ENCODE measurements at regions not wholly inside any gene's neighbourhood (a gene's known extent, or its start where the extent isn't known, plus 50 kb on each side); places are given as distances from the start of the nearest gene placed in this dataset.

- H4K20me1 ChIP-seq (ENCODE audit: insufficient read depth), result no peaks in the 10 kb centered on the region
- no peaks in the 10 kb centered on the region for H3K27me3 ChIP-seq (ENCODE audit: insufficient read depth, low read depth, low read length)
- no peaks in the 10 kb centered on the region for H3K36me3 ChIP-seq (ENCODE audit: insufficient read depth, low read length)
- H3K9ac ChIP-seq (ENCODE audit: low read length), result no peak overlapping the region
- no peaks in the 10 kb centered on the region for H3K9me2 ChIP-seq (ENCODE audit: insufficient read depth, low read length)
- H3K9me3 ChIP-seq (ENCODE audit: low read length), result peaks cover 16% of the 10 kb centered on the region
- H2AFZ ChIP-seq (ENCODE audit: low read depth, low read length), result no peak overlapping the region
- H3K4me3 ChIP-seq (ENCODE audit: low read length), result no peak overlapping the region
- TF ChIP-seq RAD21 (conservative IDR thresholded peaks at IDR 0.05) (no peak), EZH2 (IDR thresholded peaks at IDR 0.05; ENCODE audit: borderline replicate concordance, insufficient read depth, low read length, poor library complexity, severe bottlenecking) (no peak), CTCF (IDR thresholded peaks at IDR 0.05; ENCODE audit: poor library complexity, severe bottlenecking) (no peak), REST (IDR thresholded peaks at IDR 0.05; ENCODE audit: borderline replicate concordance) (no peak), MXI1 (conservative IDR thresholded peaks at IDR 0.05; ENCODE audit: poor library complexity, severe bottlenecking) (no peak), TAF1 (IDR thresholded peaks at IDR 0.05; ENCODE audit: low read depth) (no peak), POLR2AphosphoS5 (IDR thresholded peaks at IDR 0.05) (no peak), EP300 (conservative IDR thresholded peaks at IDR 0.05; ENCODE audit: poor library complexity, severe bottlenecking) (no peak), SMC3 (conservative IDR thresholded peaks at IDR 0.05; ENCODE audit: poor library complexity) (no peak)
- no peak overlapping the region for H3K27ac ChIP-seq (ENCODE audit: low read length)
- no peaks in the 10 kb centered on the region for H3K79me2 ChIP-seq (replicated peaks; ENCODE audit: insufficient read depth, low read length)
- H3K4me2 ChIP-seq (ENCODE audit: low read length), result no peak overlapping the region
- H3F3A ChIP-seq (ENCODE audit: insufficient read depth, low read length, poor library complexity, severe bottlenecking), result no peaks in the 10 kb centered on the region
Measured at GRCh38 chr11:70747285-70747684, 349.0 kb downstream of the CTTN start.

GRCh38 chr11:70747921-70748320 is 349.6 kb downstream of the CTTN start:
- Histone ChIP-seq H3K27ac (ENCODE audit: low read length) (no peak overlapping the region), H3K9me3 (ENCODE audit: low read length) (peaks cover 16% of the 10 kb centered on the region), H3K4me2 (ENCODE audit: low read length) (no peak overlapping the region), H3K9ac (ENCODE audit: low read length) (no peak overlapping the region), H2AFZ (ENCODE audit: low read depth, low read length) (no peak overlapping the region), H3K4me3 (ENCODE audit: low read length) (no peak overlapping the region), H3K27me3 (ENCODE audit: insufficient read depth, low read depth, low read length) (no peaks in the 10 kb centered on the region), H3K36me3 (ENCODE audit: insufficient read depth, low read length) (no peaks in the 10 kb centered on the region), H4K20me1 (ENCODE audit: insufficient read depth) (no peaks in the 10 kb centered on the region), H3K79me2 (replicated peaks; ENCODE audit: insufficient read depth, low read length) (no peaks in the 10 kb centered on the region), H3K9me2 (ENCODE audit: insufficient read depth, low read length) (no peaks in the 10 kb centered on the region), H3F3A (ENCODE audit: insufficient read depth, low read length, poor library complexity, severe bottlenecking) (no peaks in the 10 kb centered on the region)
- TF ChIP-seq EZH2 (IDR thresholded peaks at IDR 0.05; ENCODE audit: borderline replicate concordance, insufficient read depth, low read length, poor library complexity, severe bottlenecking), result no peak
- no peak for TF ChIP-seq TAF1 (IDR thresholded peaks at IDR 0.05; ENCODE audit: low read depth)
- no peak for TF ChIP-seq SMC3 (conservative IDR thresholded peaks at IDR 0.05; ENCODE audit: poor library complexity)
- no peak for TF ChIP-seq POLR2AphosphoS5 (IDR thresholded peaks at IDR 0.05)
- no peak for TF ChIP-seq CTCF (IDR thresholded peaks at IDR 0.05; ENCODE audit: poor library complexity, severe bottlenecking)
- no peak for TF ChIP-seq REST (IDR thresholded peaks at IDR 0.05; ENCODE audit: borderline replicate concordance)
- TF ChIP-seq MXI1 (conservative IDR thresholded peaks at IDR 0.05; ENCODE audit: poor library complexity, severe bottlenecking), result no peak
- TF ChIP-seq EP300 (conservative IDR thresholded peaks at IDR 0.05; ENCODE audit: poor library complexity, severe bottlenecking), result no peak
- TF ChIP-seq RAD21 (conservative IDR thresholded peaks at IDR 0.05), result no peak
